GM19467 (cell line): ENCODE measurements at regions not wholly inside any gene's neighbourhood (a gene's known extent, or its start where the extent isn't known, plus 50 kb on each side); places are given as distances from the start of the nearest gene placed in this dataset.

Experiments
- ATAC-seq: cut with Tn5 transposase; IDR thresholded peaks from one replicate; pipeline ENCODE4 v1.9.1; 2021; ENCODE audit warnings: mild to moderate bottlenecking, moderate library complexity; ENCODE audit not compliant: unreplicated experiment

- ATAC-seq = no peak
Measured at GRCh38 chr5:173778784-173779304, 109.3 kb upstream of the CPEB4 start.

GRCh38 chr5:173780235-173781234, 107.6 kb upstream of the CPEB4 start:
- ATAC-seq = no peak

- ATAC-seq = no peak
Measured at GRCh38 chr5:173781432-173781815, 106.7 kb upstream of the CPEB4 start.

GRCh38 chr5:173781816-173782670, 106.1 kb upstream of the CPEB4 start:
- ATAC-seq = no peak

GRCh38 chr5:173782671-173783101, 105.5 kb upstream of the CPEB4 start:
- ATAC-seq = no peak

- ATAC-seq = no peak
Measured at GRCh38 chr5:173783371-173783770, 104.8 kb upstream of the CPEB4 start.

GRCh38 chr5:173785400-173785799, 102.7 kb upstream of the CPEB4 start:
- ATAC-seq = no peak

GRCh38 chr5:173785866-173786265, 102.3 kb upstream of the CPEB4 start:
- no peak for ATAC-seq

- no peak for ATAC-seq
Measured at GRCh38 chr5:173786286-173787187, 101.6 kb upstream of the CPEB4 start.

- ATAC-seq = no peak
Measured at GRCh38 chr5:173789031-173789920, 98.9 kb upstream of the CPEB4 start.

- ATAC-seq = no peak
Measured at GRCh38 chr5:173790177-173790719, 97.9 kb upstream of the CPEB4 start.

GRCh38 chr5:173790836-173791546, 97.2 kb upstream of the CPEB4 start:
- ATAC-seq = no peak

GRCh38 chr5:173791878-173792277, 96.3 kb upstream of the CPEB4 start:
- ATAC-seq = no peak

GRCh38 chr5:173792781-173793547, 95.2 kb upstream of the CPEB4 start:
- ATAC-seq = no peak

GRCh38 chr5:173793648-173794548, 94.3 kb upstream of the CPEB4 start:
- no peak for ATAC-seq

GRCh38 chr5:173794901-173795416, 93.2 kb upstream of the CPEB4 start:
- ATAC-seq = no peak
